Lower leg skin (tissue), 4 donors: ENCODE measurements at regions not wholly inside any gene's neighbourhood (a gene's known extent, or its start where the extent isn't known, plus 50 kb on each side); places are given as distances from the start of the nearest gene placed in this dataset.

ENCODE experiments used
- DNase-seq, 2 donors: peaks; one replicate each; pipeline ENCODE4 v3.0.0-alpha.2; 2019; ENCODE audit warnings: low spot score in 2 of 2
- H3K4me3 ChIP-seq: fragments of 200-600 bp; sonication (generic); 2 replicates; pipeline ENCODE4 v1.5.1; 2017; ENCODE audit warnings: mild to moderate bottlenecking, low read depth; ENCODE audit not compliant: poor library complexity, severe bottlenecking
- CTCF ChIP-seq, 3 donors: fragments of 450-650 bp; IDR thresholded peaks; one replicate each; pipeline ENCODE4 v1.5.1; 2016; ENCODE audit warnings: antibody characterized with exemption in 3 of 3, mild to moderate bottlenecking in 3 of 3, moderate library complexity in 2 of 3
- POLR2A ChIP-seq, 2 donors: fragments of 450-650 bp; IDR thresholded peaks; one replicate each; pipeline ENCODE4 v1.6.1; 2016 to 2017; ENCODE audit warnings: antibody characterized with exemption in 2 of 2, mild to moderate bottlenecking in 1 of 2, moderate library complexity in 1 of 2
- WGBS, 2 donors: methylation state at CpG; one replicate each; pipeline ENCODE4 v1.1.5; 2018; 5-methylcytosine and 5-hydroxymethylcytosine counted together
- intact Hi-C: fragments of 100-400 bp; cut with DNase I; formaldehyde crosslinking; loops from one replicate; pipeline ENCODE4 v1.15.0; 2023; ENCODE audit warnings: low total_unique reads

- DNase-seq: no peak
- no peak overlapping the region for H3K4me3 ChIP-seq
- WGBS, 2 donors: 9% methylated on average over 1 of the region's 1 CpG
- intact Hi-C loops: no loop called here
- no peak for TF ChIP-seq CTCF (IDR thresholded peaks at IDR 0.05)
- no peak for TF ChIP-seq POLR2A (IDR thresholded peaks at IDR 0.05)
Measured at GRCh38 chr21:28261298-28261697, 731.4 kb downstream of the LTN1 start.

- TF ChIP-seq CTCF (IDR thresholded peaks at IDR 0.05): no peak
- no peak for TF ChIP-seq POLR2A (IDR thresholded peaks at IDR 0.05)
- intact Hi-C loops: no loop called here
- DNase-seq: no peak
- no peak overlapping the region for H3K4me3 ChIP-seq
- WGBS, 2 donors: 46 to 56% methylated on average over 3 of the region's 3 CpGs
Measured at GRCh38 chr21:28257276-28257675, 735.4 kb downstream of the LTN1 start.

- intact Hi-C loops: no loop called here
- 65 to 74% methylated on average over 6 of the region's 6 CpGs for WGBS, 2 donors
- no peak for DNase-seq
- TF ChIP-seq CTCF (IDR thresholded peaks at IDR 0.05) (no peak), POLR2A (IDR thresholded peaks at IDR 0.05) (no peak)
- no peak overlapping the region for H3K4me3 ChIP-seq
Measured at GRCh38 chr21:28256837-28257236, 735.8 kb downstream of the LTN1 start.

GRCh38 chr21:28256420-28256831 is 736.3 kb downstream of the LTN1 start:
- no peak for DNase-seq
- intact Hi-C loops: no loop called here
- no peak overlapping the region for H3K4me3 ChIP-seq
- no peak for TF ChIP-seq CTCF (IDR thresholded peaks at IDR 0.05)
- no peak for TF ChIP-seq POLR2A (IDR thresholded peaks at IDR 0.05)
- 58 to 61% methylated on average over 1 of the region's 1 CpG for WGBS, 2 donors

GRCh38 chr21:28253961-28254360 is 738.7 kb downstream of the LTN1 start:
- intact Hi-C loops: no loop called here
- no peak overlapping the region for H3K4me3 ChIP-seq
- no peak for TF ChIP-seq CTCF (IDR thresholded peaks at IDR 0.05)
- TF ChIP-seq POLR2A (IDR thresholded peaks at IDR 0.05): no peak
- WGBS, 2 donors: 79 to 87% methylated on average over 5 of the region's 5 CpGs
- DNase-seq: no peak

GRCh38 chr21:28253338-28253737 is 739.3 kb downstream of the LTN1 start:
- no peak overlapping the region for H3K4me3 ChIP-seq
- no peak for DNase-seq
- intact Hi-C loops: no loop called here
- TF ChIP-seq POLR2A (IDR thresholded peaks at IDR 0.05) (no peak), CTCF (IDR thresholded peaks at IDR 0.05) (no peak)
- WGBS, 2 donors: 63 to 69% methylated on average over 3 of the region's 3 CpGs
